ENCODE measurements at regions not wholly inside any gene's neighbourhood (a gene's known extent, or its start where the extent isn't known, plus 50 kb on each side); places are given as distances from the start of the nearest gene placed in this dataset.

DNA sequence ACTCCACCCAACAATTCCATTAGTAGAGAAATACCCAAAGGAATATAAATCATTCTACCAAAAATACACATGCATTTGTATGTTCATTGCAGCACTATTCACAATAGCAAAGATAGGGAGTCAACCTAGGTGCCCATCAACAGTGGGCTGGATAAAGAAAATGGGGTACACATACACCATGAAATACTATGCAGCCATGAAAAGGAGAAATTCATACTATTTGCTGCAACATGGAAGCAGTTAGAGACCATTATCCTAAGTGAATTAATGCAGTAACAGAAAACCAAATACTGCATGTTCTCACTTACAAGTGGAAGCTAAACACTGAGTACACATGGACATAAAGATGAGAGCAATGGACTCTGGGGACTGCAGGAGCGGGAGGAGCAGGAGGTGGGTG, 72.4 kb upstream of the MBOAT1 start:
- TF ChIP-seq, protein P1, sequence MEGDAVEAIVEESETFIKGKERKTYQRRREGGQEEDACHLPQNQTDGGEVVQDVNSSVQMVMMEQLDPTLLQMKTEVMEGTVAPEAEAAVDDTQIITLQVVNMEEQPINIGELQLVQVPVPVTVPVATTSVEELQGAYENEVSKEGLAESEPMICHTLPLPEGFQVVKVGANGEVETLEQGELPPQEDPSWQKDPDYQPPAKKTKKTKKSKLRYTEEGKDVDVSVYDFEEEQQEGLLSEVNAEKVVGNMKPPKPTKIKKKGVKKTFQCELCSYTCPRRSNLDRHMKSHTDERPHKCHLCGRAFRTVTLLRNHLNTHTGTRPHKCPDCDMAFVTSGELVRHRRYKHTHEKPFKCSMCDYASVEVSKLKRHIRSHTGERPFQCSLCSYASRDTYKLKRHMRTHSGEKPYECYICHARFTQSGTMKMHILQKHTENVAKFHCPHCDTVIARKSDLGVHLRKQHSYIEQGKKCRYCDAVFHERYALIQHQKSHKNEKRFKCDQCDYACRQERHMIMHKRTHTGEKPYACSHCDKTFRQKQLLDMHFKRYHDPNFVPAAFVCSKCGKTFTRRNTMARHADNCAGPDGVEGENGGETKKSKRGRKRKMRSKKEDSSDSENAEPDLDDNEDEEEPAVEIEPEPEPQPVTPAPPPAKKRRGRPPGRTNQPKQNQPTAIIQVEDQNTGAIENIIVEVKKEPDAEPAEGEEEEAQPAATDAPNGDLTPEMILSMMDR (IDR thresholded peaks at IDR 0.05), result no peak
- ATAC-seq (ENCODE audit: poor library complexity) (no peak), DNase-seq (no peak)
- H3K4me3 ChIP-seq (ENCODE audit: low read length), result no peak overlapping the region
- H3K9me3 ChIP-seq (ENCODE audit: control insufficient read depth in 1 of 2, insufficient read depth in 1 of 2, low read length in 2 of 2), result no peaks in the 10 kb centered on the region
- POLR2A ChIA-PET, result no interaction called here
- no peaks in the 10 kb centered on the region for H3K4me1 ChIP-seq (ENCODE audit: insufficient read depth, low read length)
- H3K36me3 ChIP-seq (ENCODE audit: insufficient read depth, low read length), result no peaks in the 10 kb centered on the region
- H3K36me3 Mint-ChIP-seq (ENCODE audit: low read depth), result no peaks in the 10 kb centered on the region
- H3K4me3 Mint-ChIP-seq, result no peak overlapping the region
- peaks cover 4% of the 10 kb centered on the region for H3K9me3 Mint-ChIP-seq
- H3K27me3 ChIP-seq (ENCODE audit: control insufficient read depth in 1 of 2, insufficient read depth in 2 of 2, low read length in 2 of 2), result peaks cover 0 to 4% of the 10 kb centered on the region in 2 experiments
- no peaks in the 10 kb centered on the region for H3K4me1 Mint-ChIP-seq (ENCODE audit: low read depth)
- CTCF ChIA-PET, result no interaction called here
- intact Hi-C loops (cut with DNase I, micrococcal nuclease), result no loop called here
- no peak overlapping the region for H3K27ac Mint-ChIP-seq
- H3K27ac ChIP-seq (ENCODE audit: low read depth in 1 of 2, low read length in 2 of 2), result no peak overlapping the region
- peaks cover 37% of the 10 kb centered on the region for H3K27me3 Mint-ChIP-seq

DNA sequence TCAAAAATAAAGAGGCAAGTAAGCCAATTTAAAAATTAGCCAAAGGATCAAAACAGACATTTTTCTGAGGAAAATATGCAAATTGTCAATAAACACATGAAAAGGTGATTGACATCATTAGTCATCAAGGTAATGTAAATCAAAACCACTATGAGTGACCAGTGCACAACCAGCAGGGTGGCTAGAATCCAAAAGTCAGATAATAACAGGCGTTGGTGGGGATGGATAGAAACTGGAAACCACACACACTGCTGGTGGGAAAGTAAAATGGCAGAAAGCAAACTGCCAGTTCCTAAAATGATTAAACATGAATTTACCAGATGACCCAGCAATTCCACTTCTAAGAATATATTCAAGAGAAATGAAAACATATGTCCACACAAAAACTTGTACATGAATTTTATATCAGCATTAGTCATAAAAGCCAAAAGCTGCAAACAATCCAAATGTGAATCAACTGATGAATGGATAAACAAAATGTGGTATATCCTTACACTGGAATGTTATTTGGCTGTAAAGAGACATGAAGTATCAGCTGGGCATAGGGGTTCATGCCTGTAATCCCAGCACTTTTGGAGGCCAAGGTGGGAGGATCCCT, 74.8 kb upstream of the MBOAT1 start:
- no peak overlapping the region for H3K4me3 Mint-ChIP-seq
- H3K4me1 Mint-ChIP-seq (ENCODE audit: low read depth), result peaks cover 7% of the 10 kb centered on the region
- H3K9me3 Mint-ChIP-seq, result peaks cover 4% of the 10 kb centered on the region
- H3K36me3 Mint-ChIP-seq (ENCODE audit: low read depth), result no peaks in the 10 kb centered on the region
- POLR2A ChIA-PET, result interaction anchor here (1.6 kb wide), 1 partner anchor 117 kb away, joined by 3 read pairs; no protein-coding TSS in a partner anchor
- DNase-seq (no peak), ATAC-seq (ENCODE audit: poor library complexity) (no peak)
- Histone ChIP-seq H3K36me3 (ENCODE audit: insufficient read depth, low read length) (no peaks in the 10 kb centered on the region), H3K27ac (ENCODE audit: low read depth in 1 of 2, low read length in 2 of 2) (no peak overlapping the region), H3K4me1 (ENCODE audit: insufficient read depth, low read length) (peaks cover 1% of the 10 kb centered on the region), H3K9me3 (ENCODE audit: control insufficient read depth in 1 of 2, insufficient read depth in 1 of 2, low read length in 2 of 2) (no peaks in the 10 kb centered on the region), H3K27me3 (ENCODE audit: control insufficient read depth in 1 of 2, insufficient read depth in 2 of 2, low read length in 2 of 2) (no peaks in the 10 kb centered on the region), H3K4me3 (ENCODE audit: low read length) (no peak overlapping the region)
- H3K27ac Mint-ChIP-seq, result no peak overlapping the region
- peaks cover 17% of the 10 kb centered on the region for H3K27me3 Mint-ChIP-seq
- intact Hi-C loops (cut with DNase I, micrococcal nuclease), result no loop called here
- CTCF ChIA-PET, result no interaction called here
- TF ChIP-seq, protein P1 (IDR thresholded peaks at IDR 0.05), result no peak

DNA sequence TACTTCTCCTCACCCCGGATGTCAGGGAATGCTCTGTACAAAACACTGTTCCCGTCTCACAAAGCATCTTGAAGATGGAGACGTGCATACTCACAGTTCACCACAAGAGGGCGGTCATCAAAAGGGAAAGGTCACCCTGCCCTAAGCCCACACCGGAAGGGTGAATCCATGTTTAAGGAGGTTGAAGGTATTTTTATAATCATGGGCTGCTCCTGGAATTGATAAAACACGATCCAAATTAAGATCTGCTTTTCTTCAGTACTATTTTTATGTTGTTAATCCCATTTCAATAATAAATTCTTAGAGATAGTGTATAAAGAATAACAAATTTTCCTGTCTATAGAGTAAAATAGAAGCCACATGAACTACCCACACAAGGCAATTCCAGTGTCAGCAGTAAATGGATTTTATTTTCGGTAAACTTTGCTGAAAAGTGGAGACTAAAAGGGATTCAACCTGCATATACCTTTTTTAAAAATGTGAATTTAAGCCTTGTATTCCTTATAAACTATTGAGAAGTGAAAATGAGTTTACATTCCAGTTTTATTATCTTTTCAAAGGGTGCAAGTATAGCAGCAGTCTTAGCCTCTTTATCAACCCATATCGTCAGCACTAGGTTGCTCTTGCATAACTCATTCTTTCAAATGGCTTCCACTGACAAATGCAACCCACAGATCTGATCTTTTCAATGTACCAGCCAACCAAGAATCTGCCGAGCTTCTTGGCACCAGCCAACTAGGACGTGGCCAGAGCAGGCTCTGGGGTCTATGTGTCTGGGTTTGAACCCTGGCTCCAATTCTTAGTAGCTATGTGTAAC, 79.7 kb upstream of the MBOAT1 start:
- Mint-ChIP-seq H3K36me3 (ENCODE audit: low read depth) (no peaks in the 10 kb centered on the region), H3K27me3 (no peaks in the 10 kb centered on the region), H3K4me1 (ENCODE audit: low read depth) (peaks cover 20% of the 10 kb centered on the region), H3K27ac (no peak overlapping the region), H3K9me3 (no peaks in the 10 kb centered on the region), H3K4me3 (no peak overlapping the region)
- intact Hi-C loops (cut with DNase I, micrococcal nuclease), result loop anchor here (1.0 to 10.0 kb wide), 8 partner anchors 109 to 1303 kb away; partner anchors contain the start of genes E2F3 (in 1 of the 2) and SOX4 (in 1 of the 2)
- Histone ChIP-seq H3K4me3 (ENCODE audit: low read length) (no peak overlapping the region), H3K4me1 (ENCODE audit: insufficient read depth, low read length) (peaks cover 11% of the 10 kb centered on the region), H3K27ac (ENCODE audit: low read depth in 1 of 2, low read length in 2 of 2) (no peak overlapping the region), H3K9me3 (ENCODE audit: control insufficient read depth in 1 of 2, insufficient read depth in 1 of 2, low read length in 2 of 2) (no peaks in the 10 kb centered on the region), H3K36me3 (ENCODE audit: insufficient read depth, low read length) (no peaks in the 10 kb centered on the region), H3K27me3 (ENCODE audit: control insufficient read depth in 1 of 2, insufficient read depth in 2 of 2, low read length in 2 of 2) (no peaks in the 10 kb centered on the region)
- DNase-seq, result peak; percentile 51 to 87 (median 68)
- ChIA-PET POLR2A (interaction anchor here (1.0 to 1.4 kb wide), 2 partner anchors 28 to 113 kb away, joined by 7 read pairs; no protein-coding TSS in a partner anchor), CTCF (interaction anchor here (1.2 kb wide), 1 partner anchor 236 kb away, joined by 3 read pairs; no protein-coding TSS in a partner anchor)
- TF ChIP-seq, protein P1 (IDR thresholded peaks at IDR 0.05), result peak; percentile 95
- peak; percentile 93 for ATAC-seq (ENCODE audit: poor library complexity)
